ENCODE measurements at regions not wholly inside any gene's neighbourhood (a gene's known extent, or its start where the extent isn't known, plus 50 kb on each side); places are given as distances from the start of the nearest gene placed in this dataset.

DNA sequence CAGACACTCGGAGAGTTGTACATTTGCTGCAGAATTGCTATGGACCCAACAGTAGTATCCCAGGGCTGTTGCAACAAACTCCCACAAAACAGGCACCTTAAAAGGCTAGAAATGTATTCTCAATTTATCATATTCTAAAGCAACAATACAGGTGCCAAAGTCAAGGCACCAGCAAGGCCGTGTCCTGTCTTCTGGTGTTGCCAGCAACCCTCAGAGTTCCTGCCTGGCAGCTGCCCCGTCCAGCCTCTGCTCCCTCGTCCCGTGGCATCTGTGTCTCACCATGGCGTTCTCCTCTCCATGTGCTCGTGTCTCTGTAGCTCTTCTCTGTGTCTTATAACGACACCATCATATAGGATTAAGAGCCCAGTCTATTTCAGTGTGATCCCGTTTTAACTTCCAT lies 67.7 kb upstream of the ARGLU1 start:
- TF ChIP-seq EZH2 (IDR thresholded peaks at IDR 0.05; ENCODE audit: insufficient read depth, low read length) (no peak), CTCF (IDR thresholded peaks at IDR 0.05; ENCODE audit: insufficient read depth, low read depth, low read length) (no peak)

Measured in astrocyte (in vitro differentiated cells and primary cell).